OCI-LY1 (cell line): ENCODE measurements at regions not wholly inside any gene's neighbourhood (a gene's known extent, or its start where the extent isn't known, plus 50 kb on each side); places are given as distances from the start of the nearest gene placed in this dataset.

ENCODE experiments used
- H2AFZ ChIP-seq: fragments of 200-600 bp; sonication (generic), shearing (Covaris generic); 2 replicates; pipeline ENCODE4 v1.6.0; 2014; ENCODE audit warnings: antibody characterized with exemption, mild to moderate bottlenecking, low read length
- H3F3A ChIP-seq: fragments of 200-600 bp; sonication (generic), shearing (Covaris generic); 2 replicates; pipeline ENCODE4 v1.6.0; 2014; ENCODE audit warnings: mild to moderate bottlenecking, antibody characterized with exemption, low read length, moderate library complexity; ENCODE audit not compliant: insufficient read depth
- H3K27ac ChIP-seq: fragments of 200-600 bp; sonication (generic); 2 replicates; pipeline ENCODE4 v1.5.1; 2014; ENCODE audit warnings: low read length, mixed run types, mild to moderate bottlenecking, low read depth; ENCODE audit not compliant: poor library complexity, severe bottlenecking
- H3K27me3 ChIP-seq: fragments of 200-600 bp; sonication (generic); 2 replicates; pipeline ENCODE4 v1.6.0; 2014; ENCODE audit warnings: antibody characterized with exemption, mild to moderate bottlenecking, low read length, moderate library complexity; ENCODE audit not compliant: insufficient read depth
- H3K36me3 ChIP-seq: fragments of 200-600 bp; sonication (generic); 2 replicates; pipeline ENCODE4 v1.6.1; 2014; ENCODE audit warnings: mild to moderate bottlenecking, antibody characterized with exemption, low read length, moderate library complexity, mixed read lengths; ENCODE audit not compliant: insufficient read depth
- H3K4me1 ChIP-seq: fragments of 200-600 bp; sonication (generic); 2 replicates; pipeline ENCODE4 v1.5.1; 2014; ENCODE audit warnings: mild to moderate bottlenecking, low read length, moderate library complexity; ENCODE audit not compliant: insufficient read depth, severe bottlenecking
- H3K4me2 ChIP-seq: fragments of 200-600 bp; sonication (generic), shearing (Covaris generic); 2 replicates; pipeline ENCODE4 v1.6.1; 2014; ENCODE audit warnings: low read length
- H3K4me3 ChIP-seq: fragments of 200-600 bp; sonication (generic); 2 replicates; pipeline ENCODE4 v1.5.1; 2014; ENCODE audit warnings: low read length, low read depth, mild to moderate bottlenecking, mixed read lengths; ENCODE audit not compliant: poor library complexity, severe bottlenecking
- H3K79me2 ChIP-seq: fragments of 200-600 bp; shearing (Covaris generic); 2 replicates; pipeline ENCODE4 v1.6.1; 2016; ENCODE audit warnings: mixed run types, low read length, mixed read lengths; ENCODE audit not compliant: insufficient read depth
- H3K9ac ChIP-seq: fragments of 200-600 bp; sonication (generic), shearing (Covaris generic); 2 replicates; pipeline ENCODE4 v1.6.1; 2014; ENCODE audit warnings: mild to moderate bottlenecking, low read length, mixed read lengths
- H3K9me2 ChIP-seq: fragments of 200-600 bp; sonication (generic), shearing (Covaris generic); 2 replicates; pipeline ENCODE4 v1.6.1; 2014; ENCODE audit warnings: low read depth, mild to moderate bottlenecking, low read length, mixed read lengths
- H3K9me3 ChIP-seq: fragments of 200-600 bp; shearing (Covaris generic); 2 replicates; pipeline ENCODE4 v1.6.1; 2014; ENCODE audit warnings: low read length, mixed read lengths
- H4K20me1 ChIP-seq: fragments of 200-600 bp; sonication (generic), shearing (Covaris generic); 2 replicates; pipeline ENCODE4 v1.6.0; 2016; ENCODE audit warnings: mild to moderate bottlenecking, low read length; ENCODE audit not compliant: insufficient read depth
- CTCF ChIP-seq: fragments of 200-600 bp; sonication (generic), shearing (Covaris generic); IDR thresholded peaks from 2 replicates; pipeline ENCODE4 v1.5.1; 2017; ENCODE audit warnings: mild to moderate bottlenecking, antibody characterized with exemption, low read length, moderate library complexity, mixed read lengths
- EZH2 ChIP-seq: fragments of 200-600 bp; sonication (generic), shearing (Covaris generic); IDR thresholded peaks from 2 replicates; pipeline ENCODE4 v1.8.0; 2017; ENCODE audit warnings: borderline replicate concordance, mixed run types, mild to moderate bottlenecking, antibody characterized with exemption, low read length, moderate library complexity, mixed read lengths

- no peak overlapping the region for H3K9ac ChIP-seq
- H3K9me3 ChIP-seq = no peaks in the 10 kb centered on the region
- no peaks in the 10 kb centered on the region for H3K4me1 ChIP-seq
- H3K79me2 ChIP-seq = no peaks in the 10 kb centered on the region
- no peaks in the 10 kb centered on the region for H4K20me1 ChIP-seq
- no peak overlapping the region for H3K4me2 ChIP-seq
- no peak overlapping the region for H2AFZ ChIP-seq
- no peaks in the 10 kb centered on the region for H3K9me2 ChIP-seq
- H3K36me3 ChIP-seq = no peaks in the 10 kb centered on the region
- H3K27me3 ChIP-seq = no peaks in the 10 kb centered on the region
- no peak for TF ChIP-seq EZH2
- TF ChIP-seq CTCF = no peak
- H3K4me3 ChIP-seq = no peak overlapping the region
- H3F3A ChIP-seq = no peaks in the 10 kb centered on the region
- no peak overlapping the region for H3K27ac ChIP-seq
These were observed 152.1 kb upstream of the LYZL2 start for GRCh38 chr10:30781670-30782121.

- Histone ChIP-seq H4K20me1 (no peaks in the 10 kb centered on the region), H2AFZ (no peak overlapping the region), H3K9me2 (no peaks in the 10 kb centered on the region), H3K4me3 (no peak overlapping the region), H3K79me2 (no peaks in the 10 kb centered on the region), H3K9me3 (no peaks in the 10 kb centered on the region), H3K27ac (no peak overlapping the region), H3K27me3 (no peaks in the 10 kb centered on the region), H3F3A (no peaks in the 10 kb centered on the region), H3K36me3 (no peaks in the 10 kb centered on the region), H3K4me2 (no peak overlapping the region), H3K4me1 (no peaks in the 10 kb centered on the region), H3K9ac (no peak overlapping the region)
- no peak for TF ChIP-seq EZH2
- no peak for TF ChIP-seq CTCF
These were observed 149.2 kb upstream of the LYZL2 start for GRCh38 chr10:30778769-30779168.

- Histone ChIP-seq H3K27me3 (no peaks in the 10 kb centered on the region), H3K36me3 (no peaks in the 10 kb centered on the region), H2AFZ (no peak overlapping the region), H3K9me3 (0 out of 2 replicates have a peak, but pooled peaks cover under 1% of the 10 kb centered on the region), H3K9me2 (no peaks in the 10 kb centered on the region), H3K4me3 (no peak overlapping the region), H3K9ac (no peak overlapping the region), H3F3A (no peaks in the 10 kb centered on the region), H3K27ac (no peak overlapping the region), H4K20me1 (no peaks in the 10 kb centered on the region), H3K4me2 (no peak overlapping the region), H3K4me1 (no peaks in the 10 kb centered on the region), H3K79me2 (no peaks in the 10 kb centered on the region)
- TF ChIP-seq EZH2 (no peak), CTCF (no peak)
These were observed 146.4 kb upstream of the LYZL2 start for GRCh38 chr10:30775779-30776591.
